Esophagus squamous epithelium (tissue), 5 donors: ENCODE measurements at regions not wholly inside any gene's neighbourhood (a gene's known extent, or its start where the extent isn't known, plus 50 kb on each side); places are given as distances from the start of the nearest gene placed in this dataset.

Experiments
- DNase-seq: peaks from one replicate; lab custom pipeline; 2025; lab: John Stamatoyannopoulos, UW
- H3K27ac ChIP-seq, 4 donors: fragments of 200-600 bp; sonication (generic); one replicate each; pipeline ENCODE4 v1.5.1; 2016 to 2019; ENCODE audit warnings: mild to moderate bottlenecking in 1 of 4
- H3K27me3 ChIP-seq, 4 donors: fragments of 200-600 bp; sonication (generic); 1 replicate in 3 of 4; 2 replicates in 1 of 4; pipeline versions ENCODE4 v1.5.1 to v1.6.0; 2017 to 2021; ENCODE audit warnings: antibody characterized with exemption in 1 of 4
- H3K36me3 ChIP-seq, 3 donors: fragments of 200-600 bp; sonication (generic); one replicate each; pipeline ENCODE4 v1.5.1; 2016 to 2019
- H3K4me1 ChIP-seq, 3 donors: fragments of 200-600 bp; sonication (generic); one replicate each; pipeline ENCODE4 v1.5.1; 2017 to 2019
- H3K4me3 ChIP-seq, 4 donors: fragments of 200-600 bp; sonication (generic); 1 replicate in 3 of 4; 2 replicates in 1 of 4; pipeline ENCODE4 v1.5.1; 2016 to 2019; ENCODE audit warnings: mild to moderate bottlenecking in 2 of 4, moderate library complexity in 1 of 4
- H3K9me3 ChIP-seq, 3 donors: fragments of 200-600 bp; sonication (generic); one replicate each; pipeline ENCODE4 v1.5.1; 2016 to 2019
- CTCF ChIP-seq, 6 experiments: fragments of 450-650 bp in 4 of 6; fragments of 200-600 bp in 2 of 6; sonication (generic) in 2 of 6; IDR thresholded peaks; one replicate each; pipeline ENCODE4 v1.5.1; 2016 to 2019; ENCODE audit warnings: antibody characterized with exemption in 6 of 6, mild to moderate bottlenecking in 4 of 6, moderate library complexity in 4 of 6
- POLR2A ChIP-seq, 4 donors: fragments of 450-650 bp; IDR thresholded peaks; one replicate each; pipeline ENCODE4 v1.6.1; 2017; ENCODE audit warnings: antibody characterized with exemption in 4 of 4, mild to moderate bottlenecking in 4 of 4, moderate library complexity in 3 of 4
- WGBS, 2 donors: methylation state at CpG; one replicate each; pipeline ENCODE4 v1.1.5; 2018; 5-methylcytosine and 5-hydroxymethylcytosine counted together
- intact Hi-C: fragments of 100-400 bp; cut with DNase I; formaldehyde crosslinking; loops from one replicate; pipeline ENCODE4 v1.15.0; 2022
- donor health status: DM: yes; HTN: yes; CAD: no.

GRCh38 chr10:3942937-3943489 is 158.0 kb upstream of the KLF6 start:
- WGBS, 2 donors: 86 to 87% methylated on average over 9 of the region's 9 CpGs
- Histone ChIP-seq H3K27ac (peak overlapping the region in 1 of 4 donors; percentile 7), H3K9me3 (no peaks in the 10 kb centered on the region), H3K4me3 (no peak overlapping the region), H3K4me1 (peaks cover 0 to 23% (median 3%) of the 10 kb centered on the region in 3 donors), H3K36me3 (no peaks in the 10 kb centered on the region), H3K27me3 (no peaks in the 10 kb centered on the region)
- DNase-seq: no peak
- TF ChIP-seq CTCF (IDR thresholded peaks at IDR 0.05) (no peak), POLR2A (IDR thresholded peaks at IDR 0.05) (no peak)
- intact Hi-C loops: no loop called here

GRCh38 chr10:3941676-3942075 is 156.7 kb upstream of the KLF6 start:
- no peak for TF ChIP-seq CTCF (IDR thresholded peaks at IDR 0.05)
- no peak for TF ChIP-seq POLR2A (IDR thresholded peaks at IDR 0.05)
- intact Hi-C loops: no loop called here
- no peaks in the 10 kb centered on the region for H3K9me3 ChIP-seq
- H3K4me3 ChIP-seq: no peak overlapping the region
- H3K27me3 ChIP-seq: no peaks in the 10 kb centered on the region
- H3K4me1 ChIP-seq: peaks cover under 1 to 24% (median 4%) of the 10 kb centered on the region in 3 donors
- 95 to 99% methylated on average over 11 to 12 of the region's 12 CpGs for whole genome bisulfite sequencing, 2 donors
- DNase-seq: no peak
- no peaks in the 10 kb centered on the region for H3K36me3 ChIP-seq
- no peak overlapping the region for H3K27ac ChIP-seq

- Histone ChIP-seq H3K27ac (peak overlapping the region; percentile 74 to 86 (median 84)), H3K27me3 (no peaks in the 10 kb centered on the region), H3K4me3 (peak overlapping the region in 1 of 4 donors; percentile 60), H3K9me3 (no peaks in the 10 kb centered on the region), H3K36me3 (no peaks in the 10 kb centered on the region), H3K4me1 (peaks cover 4 to 39% (median 16%) of the 10 kb centered on the region in 3 donors)
- WGBS, 2 donors: 74 to 79% methylated on average over 5 of the region's 7 CpGs
- TF ChIP-seq CTCF (IDR thresholded peaks at IDR 0.05) (no peak), POLR2A (IDR thresholded peaks at IDR 0.05) (no peak)
- DNase-seq: no peak
- intact Hi-C loops: no loop called here
Measured at GRCh38 chr10:3936422-3937040, 151.5 kb upstream of the KLF6 start.

GRCh38 chr10:3935933-3936359 is 150.9 kb upstream of the KLF6 start:
- Histone ChIP-seq H3K4me3 (peak overlapping the region in 3 of 4 donors; percentile 21 to 60 (median 35)), H3K4me1 (peaks cover 4 to 39% (median 16%) of the 10 kb centered on the region in 3 donors), H3K9me3 (no peaks in the 10 kb centered on the region), H3K27me3 (no peaks in the 10 kb centered on the region), H3K27ac (peak overlapping the region; percentile 74 to 86 (median 84)), H3K36me3 (no peaks in the 10 kb centered on the region)
- no peak for TF ChIP-seq POLR2A (IDR thresholded peaks at IDR 0.05)
- peak in 1 of 6 experiments; percentile 17 for TF ChIP-seq CTCF (IDR thresholded peaks at IDR 0.05)
- no peak for DNase-seq
- intact Hi-C loops: no loop called here
- WGBS, 2 donors: 18 to 21% methylated on average over 9 of the region's 9 CpGs

- Histone ChIP-seq H3K4me1 (peaks cover 4 to 39% (median 16%) of the 10 kb centered on the region in 3 donors), H3K4me3 (peak overlapping the region; percentile 4 to 60 (median 28)), H3K27ac (peak overlapping the region; percentile 74 to 86 (median 84)), H3K36me3 (no peaks in the 10 kb centered on the region), H3K9me3 (no peaks in the 10 kb centered on the region), H3K27me3 (no peaks in the 10 kb centered on the region)
- no peak for DNase-seq
- no peak for TF ChIP-seq POLR2A (IDR thresholded peaks at IDR 0.05)
- TF ChIP-seq CTCF (IDR thresholded peaks at IDR 0.05): peak in 2 of 6 experiments; percentile 13 to 20
- intact Hi-C loops: no loop called here
- 23 to 32% methylated on average over 11 of the region's 11 CpGs for WGBS, 2 donors
Measured at GRCh38 chr10:3935141-3935540, 150.1 kb upstream of the KLF6 start.
